A673 (cell line): ENCODE measurements at regions not wholly inside any gene's neighbourhood (a gene's known extent, or its start where the extent isn't known, plus 50 kb on each side); places are given as distances from the start of the nearest gene placed in this dataset.

Experiments
- BruUV-seq: library from RNA; stranded (reverse); fragments of 400-500 nt; replicated peaks from 2 replicates; lab custom pipeline; 2021; lab: Mats Ljungman, UMichigan
- CTCF ChIA-PET: fragments of 300-600 bp; sonication (Branson Sonifier 250); formaldehyde crosslinking; loops from one replicate; lab custom pipeline; 2022; ENCODE audit warnings: antibody characterized with exemption; lab: Charles Lee
- POLR2A ChIA-PET: fragments of 300-600 bp; sonication (Branson Sonifier 250); formaldehyde crosslinking; loops from one replicate; lab custom pipeline; 2022; ENCODE audit warnings: antibody characterized with exemption; ENCODE audit not compliant: low non-redundant PET; lab: Charles Lee
- DNase-seq: peaks from one replicate; pipeline ENCODE4 v3.0.0-alpha.2; 2015; ENCODE audit warnings: low spot score
- H3K27ac ChIP-seq: fragments of 200-600 bp; sonication (generic); 2 replicates; pipeline ENCODE4 v1.5.1; 2016; ENCODE audit warnings: mixed run types, low read depth, mild to moderate bottlenecking, mixed read lengths, antibody characterized with exemption, low read length; ENCODE audit not compliant: poor library complexity, severe bottlenecking
- H3K27me3 ChIP-seq: fragments of 200-600 bp; sonication (generic); replicated peaks from 2 replicates; pipeline ENCODE4 v1.6.1; 2017; ENCODE audit warnings: mixed run types, low read depth, mild to moderate bottlenecking, mixed read lengths, antibody characterized with exemption, low read length; ENCODE audit not compliant: insufficient read depth, poor library complexity
- H3K36me3 ChIP-seq: fragments of 200-600 bp; sonication (generic); 2 replicates; pipeline ENCODE4 v1.6.1; 2016; ENCODE audit warnings: mixed run types, mild to moderate bottlenecking, mixed read lengths, antibody characterized with exemption, low read length; ENCODE audit not compliant: insufficient read depth, poor library complexity, severe bottlenecking
- H3K4me1 ChIP-seq: fragments of 200-600 bp; sonication (generic); 2 replicates; pipeline ENCODE4 v1.6.1; 2017; ENCODE audit warnings: mixed run types, mild to moderate bottlenecking, mixed read lengths, antibody characterized with exemption, low read length; ENCODE audit not compliant: insufficient read depth, poor library complexity, severe bottlenecking
- H3K4me3 ChIP-seq: fragments of 200-600 bp; sonication (generic); 2 replicates; pipeline ENCODE4 v1.5.1; 2016; ENCODE audit warnings: low read depth, mixed run types, mild to moderate bottlenecking, mixed read lengths, low read length; ENCODE audit not compliant: poor library complexity, severe bottlenecking
- H3K9me3 ChIP-seq: fragments of 200-600 bp; sonication (generic); 2 replicates; pipeline ENCODE4 v1.6.1; 2016; ENCODE audit warnings: mixed run types, low read depth, mild to moderate bottlenecking, mixed read lengths, antibody characterized with exemption, low read length; ENCODE audit not compliant: poor library complexity, severe bottlenecking
- CTCF ChIP-seq: fragments of 300-800, 200-600 bp; sonication (generic); conservative IDR thresholded peaks from 2 replicates; pipeline ENCODE4 v1.5.1; 2017; ENCODE audit warnings: low read depth, mild to moderate bottlenecking, antibody characterized with exemption, low read length, moderate library complexity, mixed read lengths
- EZH2 ChIP-seq: fragments of 200-600 bp; sonication (generic); IDR thresholded peaks from 2 replicates; pipeline ENCODE4 v1.6.1; 2017; ENCODE audit warnings: borderline replicate concordance, low read depth, mild to moderate bottlenecking, mixed read lengths, antibody characterized with exemption, low read length; ENCODE audit not compliant: poor library complexity, severe bottlenecking
- intact Hi-C: fragments of 100-400 bp; cut with micrococcal nuclease; formaldehyde crosslinking; loops from one replicate; pipeline ENCODE4 v1.10.0; 2022; ENCODE audit not compliant: unreplicated experiment

DNA sequence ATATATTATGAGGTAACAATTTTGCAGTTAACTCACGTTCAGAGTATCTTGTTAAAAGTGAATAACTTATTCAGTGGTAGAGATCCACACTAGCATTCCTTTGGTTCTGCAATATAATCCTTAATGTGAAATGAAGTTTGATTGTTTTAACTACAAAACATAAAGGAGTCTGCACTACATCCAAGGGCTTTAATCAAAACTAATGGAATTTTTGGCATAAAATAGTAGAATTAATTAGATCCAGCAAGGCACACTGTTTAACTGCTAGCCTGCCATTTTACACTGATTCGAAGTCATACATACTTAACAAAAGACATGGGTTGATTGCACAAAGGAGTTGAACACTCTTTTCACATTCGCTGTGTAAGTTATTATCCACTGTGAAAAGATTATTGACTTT lies 263.0 kb upstream of the ROBO2 start:
- CTCF ChIA-PET = no interaction called here
- POLR2A ChIA-PET = no interaction called here
- H3K4me1 ChIP-seq = no peaks in the 10 kb centered on the region
- H3K9me3 ChIP-seq = no peaks in the 10 kb centered on the region
- H3K36me3 ChIP-seq = no peaks in the 10 kb centered on the region
- no peak for DNase-seq
- no TSS peak for BruUV-seq
- H3K27me3 ChIP-seq = no peaks in the 10 kb centered on the region
- no peak overlapping the region for H3K4me3 ChIP-seq
- intact Hi-C loops = no loop called here
- no peak overlapping the region for H3K27ac ChIP-seq
- no peak for TF ChIP-seq EZH2
- no peak for TF ChIP-seq CTCF

DNA sequence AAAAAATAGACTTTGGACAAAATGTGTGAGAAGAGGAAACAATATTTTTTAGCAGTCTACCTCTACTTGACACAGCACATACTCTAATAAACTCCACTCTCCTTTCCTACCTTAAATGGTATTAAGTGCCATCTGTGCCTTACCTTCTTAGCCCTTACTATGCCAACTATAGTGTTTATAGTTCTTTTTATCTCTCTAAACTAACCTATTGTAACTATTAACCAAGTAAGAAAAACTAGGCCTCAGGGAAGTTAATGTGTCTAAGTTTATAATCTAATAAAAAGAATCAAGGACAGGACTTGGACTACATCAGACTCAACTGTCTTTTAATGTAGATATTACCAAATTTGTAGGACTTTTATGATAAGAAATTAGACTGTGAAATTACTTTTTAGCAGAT lies 251.7 kb upstream of the ROBO2 start:
- intact Hi-C loops = no loop called here
- Histone ChIP-seq H3K4me1 (no peaks in the 10 kb centered on the region), H3K9me3 (no peaks in the 10 kb centered on the region), H3K36me3 (no peaks in the 10 kb centered on the region), H3K27ac (no peak overlapping the region), H3K4me3 (no peak overlapping the region), H3K27me3 (no peaks in the 10 kb centered on the region)
- DNase-seq = no peak
- TF ChIP-seq CTCF (no peak), EZH2 (no peak)
- POLR2A ChIA-PET = no interaction called here
- no TSS peak for BruUV-seq
- CTCF ChIA-PET = no interaction called here

DNA sequence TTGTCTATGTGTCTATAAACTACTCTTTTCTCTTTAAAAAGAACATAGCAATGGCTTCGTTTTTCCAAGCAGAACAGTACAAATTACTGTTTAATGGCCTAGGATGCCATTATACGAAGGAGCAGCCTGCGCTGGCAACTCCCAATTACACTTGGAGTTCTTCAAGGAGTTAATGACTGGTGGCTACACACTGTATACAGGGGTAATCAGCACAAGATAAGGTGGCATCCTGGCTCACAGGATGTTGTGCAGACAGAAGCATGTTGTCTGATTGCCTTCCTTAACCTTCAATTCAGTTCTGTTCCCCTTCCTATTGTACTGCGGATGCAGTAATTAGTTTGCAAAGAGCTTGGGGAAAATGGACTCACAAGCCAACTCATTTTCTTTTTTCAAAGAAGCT lies 250.7 kb upstream of the ROBO2 start:
- Histone ChIP-seq H3K4me3 (no peak overlapping the region), H3K27ac (no peak overlapping the region), H3K27me3 (no peaks in the 10 kb centered on the region), H3K4me1 (no peaks in the 10 kb centered on the region), H3K36me3 (no peaks in the 10 kb centered on the region), H3K9me3 (no peaks in the 10 kb centered on the region)
- ChIA-PET CTCF (no interaction called here), POLR2A (no interaction called here)
- intact Hi-C loops = no loop called here
- no TSS peak for BruUV-seq
- no peak for TF ChIP-seq EZH2
- no peak for TF ChIP-seq CTCF
- no peak for DNase-seq
